ENCODE measurements at regions not wholly inside any gene's neighbourhood (a gene's known extent, or its start where the extent isn't known, plus 50 kb on each side); places are given as distances from the start of the nearest gene placed in this dataset.
"Not testable (repeated sequence)": the region's sequence is repeated elsewhere in the genome, so short reads cannot be mapped to it uniquely, and the experiment has no call there.

DNA sequence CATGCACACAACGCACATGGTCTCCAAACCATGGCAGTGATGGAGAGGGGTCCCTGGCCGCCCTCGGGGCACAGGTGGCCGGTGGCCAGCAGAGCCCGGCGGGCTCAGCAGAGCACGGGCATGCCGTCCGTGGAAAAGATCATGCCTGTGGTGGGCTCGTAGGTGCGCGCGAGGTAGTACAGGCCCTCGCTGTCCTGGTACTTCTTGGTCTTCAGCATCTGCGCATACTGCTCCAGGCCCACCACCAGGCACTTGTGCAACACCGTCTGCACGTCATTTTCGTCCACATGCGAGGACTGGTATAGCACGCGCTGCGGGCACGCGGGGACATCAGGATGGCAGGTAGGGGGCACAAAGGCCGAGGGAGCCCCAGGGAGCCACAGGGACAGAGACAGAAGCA, 431.0 kb upstream of the ZNF722 start:
- TF ChIP-seq EZH2 (IDR thresholded peaks at IDR 0.05; ENCODE audit: low read depth) = not testable (repeated sequence)
- TF ChIP-seq, protein P1, sequence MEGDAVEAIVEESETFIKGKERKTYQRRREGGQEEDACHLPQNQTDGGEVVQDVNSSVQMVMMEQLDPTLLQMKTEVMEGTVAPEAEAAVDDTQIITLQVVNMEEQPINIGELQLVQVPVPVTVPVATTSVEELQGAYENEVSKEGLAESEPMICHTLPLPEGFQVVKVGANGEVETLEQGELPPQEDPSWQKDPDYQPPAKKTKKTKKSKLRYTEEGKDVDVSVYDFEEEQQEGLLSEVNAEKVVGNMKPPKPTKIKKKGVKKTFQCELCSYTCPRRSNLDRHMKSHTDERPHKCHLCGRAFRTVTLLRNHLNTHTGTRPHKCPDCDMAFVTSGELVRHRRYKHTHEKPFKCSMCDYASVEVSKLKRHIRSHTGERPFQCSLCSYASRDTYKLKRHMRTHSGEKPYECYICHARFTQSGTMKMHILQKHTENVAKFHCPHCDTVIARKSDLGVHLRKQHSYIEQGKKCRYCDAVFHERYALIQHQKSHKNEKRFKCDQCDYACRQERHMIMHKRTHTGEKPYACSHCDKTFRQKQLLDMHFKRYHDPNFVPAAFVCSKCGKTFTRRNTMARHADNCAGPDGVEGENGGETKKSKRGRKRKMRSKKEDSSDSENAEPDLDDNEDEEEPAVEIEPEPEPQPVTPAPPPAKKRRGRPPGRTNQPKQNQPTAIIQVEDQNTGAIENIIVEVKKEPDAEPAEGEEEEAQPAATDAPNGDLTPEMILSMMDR (conservative IDR thresholded peaks at IDR 0.05) = not testable (repeated sequence)
